GM12878 (cell line): ENCODE measurements at regions not wholly inside any gene's neighbourhood (a gene's known extent, or its start where the extent isn't known, plus 50 kb on each side); places are given as distances from the start of the nearest gene placed in this dataset.

Source experiments
- ATAC-seq: fragments of 200-7000 bp; cut with Tn5 transposase; 3 replicates; pipeline ENCODE4 v1.9.1; 2020; ENCODE audit warnings: mild to moderate bottlenecking, moderate library complexity
- BruUV-seq: library from RNA; stranded (reverse); fragments of 400-500 nt; replicated peaks from 2 replicates; lab custom pipeline; 2021; lab: Mats Ljungman, UMichigan
- CTCF ChIA-PET: fragments of 300-600 bp; sonication (Branson Sonifier 250); formaldehyde crosslinking; extraction: SDS; loops from one replicate; lab custom pipeline; 2021; ENCODE audit warnings: inconsistent platforms; lab: Yijun Ruan, JAX
- POLR2A ChIA-PET: fragments of 350-600 bp; formaldehyde crosslinking; extraction: SDS; loops from one replicate; lab custom pipeline; 2021; ENCODE audit warnings: inconsistent platforms; lab: Charles Lee
- RAD21 ChIA-PET: fragments of 300-600 bp; sonication (Branson Sonifier 250); formaldehyde crosslinking; loops from one replicate; lab custom pipeline; 2023; ENCODE audit warnings: antibody characterized with exemption; ENCODE audit not compliant: unreplicated experiment; lab: Charles Lee
- SMC1A ChIA-PET: fragments of 300-600 bp; sonication (Branson Sonifier 250); formaldehyde crosslinking; loops from one replicate; lab custom pipeline; 2023; ENCODE audit not compliant: unreplicated experiment, uncharacterized antibody; lab: Charles Lee
- DNase-seq: peaks from one replicate; pipeline ENCODE4 v3.0.0-alpha.2; 2011; ENCODE audit warnings: low read depth, low spot score
- FAIRE-seq: peaks from 3 replicates; lab custom pipeline; 2011; peaks lifted over from hg19 to GRCh38; lab: Jason Lieb, UNC
- H2AFZ ChIP-seq: 2 replicates; pipeline ENCODE4 v1.6.0; 2011; ENCODE audit warnings: low read depth, low read length, control low read depth; ENCODE audit not compliant: control insufficient read depth
- H3K27ac ChIP-seq: 2 replicates; pipeline ENCODE4 v1.5.1; 2011; ENCODE audit warnings: control low read depth; ENCODE audit not compliant: control insufficient read depth, insufficient read depth
- H3K27me3 ChIP-seq, 2 experiments: replicated peaks in 1 of 2; 2 replicates each; pipeline versions ENCODE4 v1.6.0 to v1.6.1; 2011; ENCODE audit warnings: low read length in 1 of 2; ENCODE audit not compliant: control insufficient read depth in 2 of 2, insufficient read depth in 2 of 2
- H3K36me3 ChIP-seq, 2 experiments: 2 replicates each; pipeline ENCODE4 v1.5.1; 2011; ENCODE audit warnings: low read length in 1 of 2; ENCODE audit not compliant: control insufficient read depth in 2 of 2, insufficient read depth in 2 of 2
- H3K4me1 ChIP-seq: 2 replicates; pipeline ENCODE4 v1.6.1; 2011; ENCODE audit warnings: mild to moderate bottlenecking, low read length, moderate library complexity, mixed read lengths; ENCODE audit not compliant: control insufficient read depth, insufficient read depth
- H3K4me2 ChIP-seq: 2 replicates; pipeline ENCODE4 v1.6.0; 2011; ENCODE audit warnings: control low read depth; ENCODE audit not compliant: control insufficient read depth, insufficient read depth
- H3K4me3 ChIP-seq: fragments of 200-600 bp; sonication (generic); 2 replicates; pipeline ENCODE4 v1.5.1; 2016
- H3K79me2 ChIP-seq: 2 replicates; pipeline ENCODE4 v1.6.0; 2011; ENCODE audit warnings: low read length; ENCODE audit not compliant: control insufficient read depth, insufficient read depth
- H3K9ac ChIP-seq: 2 replicates; pipeline ENCODE4 v1.8.0; 2011; ENCODE audit warnings: low read length, control low read depth, mixed read lengths; ENCODE audit not compliant: control insufficient read depth, insufficient read depth
- H3K9me3 ChIP-seq: replicated peaks from 3 replicates; pipeline ENCODE4 v1.5.1; 2011; ENCODE audit warnings: mild to moderate bottlenecking, low read length; ENCODE audit not compliant: control insufficient read depth, insufficient read depth
- H4K20me1 ChIP-seq: 2 replicates; pipeline ENCODE4 v1.6.0; 2011; ENCODE audit not compliant: control insufficient read depth, insufficient read depth
- BACH1 ChIP-seq: fragments of 450-650 bp; IDR thresholded peaks from 2 replicates; pipeline ENCODE4 v1.6.1; 2017; ENCODE audit warnings: mild to moderate bottlenecking, borderline replicate concordance
- BRCA1 ChIP-seq: IDR thresholded peaks from 2 replicates; pipeline ENCODE4 v1.6.1; 2011; ENCODE audit warnings: low read depth, low read length, improper control_type of control experiment
- CHD4 ChIP-seq: fragments of 200-600 bp; sonication (generic); IDR thresholded peaks from 2 replicates; pipeline ENCODE4 v1.6.1; 2016; ENCODE audit warnings: mild to moderate bottlenecking
- E2F4 ChIP-seq: IDR thresholded peaks from 2 replicates; pipeline ENCODE4 v1.6.1; 2012; ENCODE audit warnings: low read depth, low read length, improper control_type of control experiment
- E4F1 ChIP-seq: fragments of 450-650 bp; IDR thresholded peaks from 2 replicates; pipeline ENCODE4 v1.6.1; 2018; ENCODE audit warnings: borderline replicate concordance, mild to moderate bottlenecking; ENCODE audit not compliant: partially characterized antibody
- EZH2 ChIP-seq: IDR thresholded peaks from 2 replicates; pipeline ENCODE4 v1.6.1; 2012; ENCODE audit warnings: low read depth, mild to moderate bottlenecking, control low read depth, inconsistent platforms, low read length, borderline replicate concordance; ENCODE audit not compliant: control insufficient read depth
- GABPA ChIP-seq: IDR thresholded peaks from 2 replicates; pipeline ENCODE4 v1.6.1; 2014; ENCODE audit warnings: antibody characterized with exemption, low read depth, mild to moderate bottlenecking, inconsistent platforms
- GATAD2B ChIP-seq: fragments of 450-650 bp; conservative IDR thresholded peaks from 2 replicates; pipeline ENCODE4 v1.6.1; 2017; ENCODE audit warnings: low read depth, mild to moderate bottlenecking, moderate library complexity
- MLLT1 ChIP-seq: fragments of 450-650 bp; IDR thresholded peaks from 2 replicates; pipeline ENCODE4 v1.6.1; 2016; ENCODE audit warnings: mild to moderate bottlenecking
- NFYA ChIP-seq: IDR thresholded peaks from 2 replicates; pipeline ENCODE4 v1.6.1; 2011; ENCODE audit warnings: low read depth, mild to moderate bottlenecking, low read length, improper control_type of control experiment, borderline replicate concordance
- NKRF ChIP-seq: fragments of 450-650 bp; conservative IDR thresholded peaks from 2 replicates; pipeline ENCODE4 v1.6.1; 2017; ENCODE audit warnings: mild to moderate bottlenecking, moderate library complexity
- NR2C1 ChIP-seq: fragments of 450-650 bp; IDR thresholded peaks from 2 replicates; pipeline ENCODE4 v1.6.1; 2017; ENCODE audit warnings: antibody characterized with exemption, mild to moderate bottlenecking, moderate library complexity
- NR2F1 ChIP-seq: fragments of 450-650 bp; conservative IDR thresholded peaks from 2 replicates; pipeline ENCODE4 v1.6.1; 2017; ENCODE audit warnings: mild to moderate bottlenecking
- RBBP5 ChIP-seq: fragments of 200-600 bp; sonication (generic); conservative IDR thresholded peaks from 2 replicates; pipeline ENCODE4 v1.6.1; 2016
- RUNX3 ChIP-seq: IDR thresholded peaks from 2 replicates; pipeline ENCODE4 v1.6.1; 2012; ENCODE audit warnings: low read length, inconsistent platforms
- SREBF1 ChIP-seq: IDR thresholded peaks from 2 replicates; pipeline ENCODE4 v1.6.1; 2012; ENCODE audit warnings: mild to moderate bottlenecking, low read length
- ZNF207 ChIP-seq: fragments of 450-650 bp; IDR thresholded peaks from 2 replicates; pipeline ENCODE4 v1.6.1; 2014; ENCODE audit warnings: antibody characterized with exemption, mild to moderate bottlenecking, borderline replicate concordance
- WGBS: methylation state at CpG from one replicate; pipeline ENCODE4 v1.1.6; 2016; ENCODE audit warnings: low lambda C conversion rate; ENCODE audit not compliant: insufficient replicate concordance, insufficient coverage; ENCODE audit errors: missing lambda C conversion rate; 5-methylcytosine and 5-hydroxymethylcytosine counted together
- in situ Hi-C: fragments of 300-500 bp; cut with MboI; formaldehyde crosslinking; loops from 9 replicates; pipeline ENCODE4 v1.14.3; 2018; ENCODE audit warnings: mixed read lengths
- intact Hi-C: fragments of 100-400 bp; cut with micrococcal nuclease; formaldehyde crosslinking; loops from one replicate; pipeline ENCODE4 v1.14.2; 2022; ENCODE audit not compliant: unreplicated experiment

- SMC1A ChIA-PET: no interaction called here
- no peak for ATAC-seq
- in situ Hi-C loops: no loop called here
- Histone ChIP-seq H3K36me3 (no peaks in the 10 kb centered on the region), H3K9me3 (no peaks in the 10 kb centered on the region)
- TF ChIP-seq RUNX3: no peak
- no peak for TF ChIP-seq GATAD2B
- TF ChIP-seq BRCA1: no peak
- no peak for TF ChIP-seq ZNF207
- TF ChIP-seq NFYA: no peak
- TF ChIP-seq NKRF: no peak
- no peak for TF ChIP-seq GABPA
- no peak for TF ChIP-seq NR2F1
- no peak for TF ChIP-seq CHD4
- no peak for TF ChIP-seq SREBF1
- TF ChIP-seq RBBP5: no peak
- no peak for TF ChIP-seq NR2C1
- no peak for TF ChIP-seq BACH1
- TF ChIP-seq MLLT1: no peak
- TF ChIP-seq E4F1: no peak
- no peak for TF ChIP-seq E2F4
- no peak for TF ChIP-seq EZH2
- TF ChIP-seq, all 136 proteins: peak for 0
- Histone ChIP-seq H4K20me1 (no peaks in the 10 kb centered on the region), H3K9ac (no peak overlapping the region), H3K27me3 (no peaks in the 10 kb centered on the region), H3K4me2 (no peak overlapping the region), H3K4me1 (no peaks in the 10 kb centered on the region), H2AFZ (no peak overlapping the region), H3K79me2 (no peaks in the 10 kb centered on the region), H3K4me3 (no peak overlapping the region), H3K27ac (no peak overlapping the region)
- ChIA-PET CTCF (no interaction called here), RAD21 (no interaction called here), POLR2A (no interaction called here)
- WGBS: 12% methylated on average over 3 of the region's 3 CpGs
- no peak for FAIRE-seq
- no peak for DNase-seq
- no TSS peak for BruUV-seq
- intact Hi-C loops: no loop called here
Measured at GRCh38 chr1:60483509-60483908, 409.9 kb upstream of the C1orf87 start.
